ENCODE measurements at regions not wholly inside any gene's neighbourhood (a gene's known extent, or its start where the extent isn't known, plus 50 kb on each side); places are given as distances from the start of the nearest gene placed in this dataset.

- Histone ChIP-seq H3K79me2 (replicated peaks; ENCODE audit: insufficient read depth, low read length) (no peaks in the 10 kb centered on the region), H3K9me3 (ENCODE audit: low read length) (no peaks in the 10 kb centered on the region), H4K20me1 (ENCODE audit: insufficient read depth) (no peaks in the 10 kb centered on the region), H3K9ac (ENCODE audit: low read length) (no peak overlapping the region), H3K9me2 (ENCODE audit: insufficient read depth, low read length) (no peaks in the 10 kb centered on the region), H3K4me3 (ENCODE audit: low read length) (no peak overlapping the region), H3K27me3 (ENCODE audit: insufficient read depth, low read depth, low read length) (no peaks in the 10 kb centered on the region), H3K36me3 (ENCODE audit: insufficient read depth, low read length) (no peaks in the 10 kb centered on the region), H3F3A (ENCODE audit: insufficient read depth, low read length, poor library complexity, severe bottlenecking) (no peaks in the 10 kb centered on the region), H2AFZ (ENCODE audit: low read depth, low read length) (no peak overlapping the region), H3K4me2 (ENCODE audit: low read length) (no peak overlapping the region), H3K27ac (ENCODE audit: low read length) (no peak overlapping the region)
- TF ChIP-seq REST (IDR thresholded peaks at IDR 0.05; ENCODE audit: borderline replicate concordance) (no peak), SMC3 (conservative IDR thresholded peaks at IDR 0.05; ENCODE audit: poor library complexity) (peak; percentile 18), RAD21 (conservative IDR thresholded peaks at IDR 0.05) (peak; percentile 21)
Observed at GRCh38 chr7:86148501-86148900, 495.2 kb upstream of the GRM3 start.

GRCh38 chr7:86137343-86137742 lies 506.4 kb upstream of the GRM3 start:
- Histone ChIP-seq H3K27ac (ENCODE audit: low read length) (no peak overlapping the region), H3K27me3 (ENCODE audit: insufficient read depth, low read depth, low read length) (no peaks in the 10 kb centered on the region), H2AFZ (ENCODE audit: low read depth, low read length) (no peak overlapping the region), H3K4me3 (ENCODE audit: low read length) (no peak overlapping the region), H3F3A (ENCODE audit: insufficient read depth, low read length, poor library complexity, severe bottlenecking) (no peaks in the 10 kb centered on the region), H3K9ac (ENCODE audit: low read length) (no peak overlapping the region), H3K9me2 (ENCODE audit: insufficient read depth, low read length) (no peaks in the 10 kb centered on the region), H4K20me1 (ENCODE audit: insufficient read depth) (no peaks in the 10 kb centered on the region), H3K36me3 (ENCODE audit: insufficient read depth, low read length) (no peaks in the 10 kb centered on the region), H3K9me3 (ENCODE audit: low read length) (no peaks in the 10 kb centered on the region), H3K4me2 (ENCODE audit: low read length) (no peak overlapping the region), H3K79me2 (replicated peaks; ENCODE audit: insufficient read depth, low read length) (no peaks in the 10 kb centered on the region)
- TF ChIP-seq POLR2AphosphoS5 (IDR thresholded peaks at IDR 0.05) (no peak), EZH2 (IDR thresholded peaks at IDR 0.05; ENCODE audit: borderline replicate concordance, insufficient read depth, low read length, poor library complexity, severe bottlenecking) (no peak), EP300 (conservative IDR thresholded peaks at IDR 0.05; ENCODE audit: poor library complexity, severe bottlenecking) (no peak), CTCF (IDR thresholded peaks at IDR 0.05; ENCODE audit: poor library complexity, severe bottlenecking) (no peak), TAF1 (IDR thresholded peaks at IDR 0.05; ENCODE audit: low read depth) (no peak), MXI1 (conservative IDR thresholded peaks at IDR 0.05; ENCODE audit: poor library complexity, severe bottlenecking) (no peak), REST (IDR thresholded peaks at IDR 0.05; ENCODE audit: borderline replicate concordance) (no peak), SMC3 (conservative IDR thresholded peaks at IDR 0.05; ENCODE audit: poor library complexity) (no peak), RAD21 (conservative IDR thresholded peaks at IDR 0.05) (no peak)
